ENCODE measurements at regions not wholly inside any gene's neighbourhood (a gene's known extent, or its start where the extent isn't known, plus 50 kb on each side); places are given as distances from the start of the nearest gene placed in this dataset.

DNA sequence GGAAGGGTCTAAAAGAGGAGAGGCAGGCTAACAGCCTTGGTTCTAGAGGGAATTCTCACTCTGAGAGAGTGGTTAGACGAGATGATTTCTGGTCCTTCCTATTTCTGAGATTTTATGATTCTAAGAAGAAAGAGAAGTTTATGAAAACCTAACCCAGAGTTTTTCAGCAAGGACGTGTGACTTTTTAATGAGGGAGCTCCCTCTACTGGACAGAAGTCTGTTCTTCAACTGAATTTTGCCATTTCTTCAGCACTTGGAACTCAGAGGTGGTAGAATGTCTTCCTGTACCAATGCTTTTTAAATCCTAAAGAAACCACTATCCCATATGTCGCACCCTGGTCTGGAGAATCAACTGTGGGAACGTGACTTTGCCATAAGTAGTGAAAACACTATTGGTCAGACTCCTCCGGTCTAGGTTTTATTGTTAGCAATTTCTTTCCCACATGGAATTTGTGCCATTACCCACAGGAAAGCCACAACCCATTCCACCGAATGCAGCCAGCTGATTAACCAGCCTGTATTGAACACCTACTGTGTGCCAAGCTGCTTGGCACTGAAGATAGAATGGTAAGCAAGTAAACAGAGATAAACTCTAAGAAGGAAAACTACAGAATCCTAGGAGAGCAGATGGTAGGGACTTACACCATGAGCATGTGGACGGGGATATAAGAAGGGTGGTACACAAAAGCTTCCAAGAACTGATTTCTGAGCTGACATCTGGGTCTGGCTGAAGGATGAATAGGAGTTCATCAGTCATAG lies 199.5 kb upstream of the LMCD1 start:
- TF ChIP-seq, protein P1, sequence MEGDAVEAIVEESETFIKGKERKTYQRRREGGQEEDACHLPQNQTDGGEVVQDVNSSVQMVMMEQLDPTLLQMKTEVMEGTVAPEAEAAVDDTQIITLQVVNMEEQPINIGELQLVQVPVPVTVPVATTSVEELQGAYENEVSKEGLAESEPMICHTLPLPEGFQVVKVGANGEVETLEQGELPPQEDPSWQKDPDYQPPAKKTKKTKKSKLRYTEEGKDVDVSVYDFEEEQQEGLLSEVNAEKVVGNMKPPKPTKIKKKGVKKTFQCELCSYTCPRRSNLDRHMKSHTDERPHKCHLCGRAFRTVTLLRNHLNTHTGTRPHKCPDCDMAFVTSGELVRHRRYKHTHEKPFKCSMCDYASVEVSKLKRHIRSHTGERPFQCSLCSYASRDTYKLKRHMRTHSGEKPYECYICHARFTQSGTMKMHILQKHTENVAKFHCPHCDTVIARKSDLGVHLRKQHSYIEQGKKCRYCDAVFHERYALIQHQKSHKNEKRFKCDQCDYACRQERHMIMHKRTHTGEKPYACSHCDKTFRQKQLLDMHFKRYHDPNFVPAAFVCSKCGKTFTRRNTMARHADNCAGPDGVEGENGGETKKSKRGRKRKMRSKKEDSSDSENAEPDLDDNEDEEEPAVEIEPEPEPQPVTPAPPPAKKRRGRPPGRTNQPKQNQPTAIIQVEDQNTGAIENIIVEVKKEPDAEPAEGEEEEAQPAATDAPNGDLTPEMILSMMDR (IDR thresholded peaks at IDR 0.05; ENCODE audit: poor library complexity, severe bottlenecking), result peak; percentile 85
- TF ChIP-seq TAF1 (IDR thresholded peaks at IDR 0.05; ENCODE audit: low read depth), result no peak
- peak; percentile 81 for TF ChIP-seq SMC3 (conservative IDR thresholded peaks at IDR 0.05; ENCODE audit: poor library complexity)
- TF ChIP-seq, protein P2, sequence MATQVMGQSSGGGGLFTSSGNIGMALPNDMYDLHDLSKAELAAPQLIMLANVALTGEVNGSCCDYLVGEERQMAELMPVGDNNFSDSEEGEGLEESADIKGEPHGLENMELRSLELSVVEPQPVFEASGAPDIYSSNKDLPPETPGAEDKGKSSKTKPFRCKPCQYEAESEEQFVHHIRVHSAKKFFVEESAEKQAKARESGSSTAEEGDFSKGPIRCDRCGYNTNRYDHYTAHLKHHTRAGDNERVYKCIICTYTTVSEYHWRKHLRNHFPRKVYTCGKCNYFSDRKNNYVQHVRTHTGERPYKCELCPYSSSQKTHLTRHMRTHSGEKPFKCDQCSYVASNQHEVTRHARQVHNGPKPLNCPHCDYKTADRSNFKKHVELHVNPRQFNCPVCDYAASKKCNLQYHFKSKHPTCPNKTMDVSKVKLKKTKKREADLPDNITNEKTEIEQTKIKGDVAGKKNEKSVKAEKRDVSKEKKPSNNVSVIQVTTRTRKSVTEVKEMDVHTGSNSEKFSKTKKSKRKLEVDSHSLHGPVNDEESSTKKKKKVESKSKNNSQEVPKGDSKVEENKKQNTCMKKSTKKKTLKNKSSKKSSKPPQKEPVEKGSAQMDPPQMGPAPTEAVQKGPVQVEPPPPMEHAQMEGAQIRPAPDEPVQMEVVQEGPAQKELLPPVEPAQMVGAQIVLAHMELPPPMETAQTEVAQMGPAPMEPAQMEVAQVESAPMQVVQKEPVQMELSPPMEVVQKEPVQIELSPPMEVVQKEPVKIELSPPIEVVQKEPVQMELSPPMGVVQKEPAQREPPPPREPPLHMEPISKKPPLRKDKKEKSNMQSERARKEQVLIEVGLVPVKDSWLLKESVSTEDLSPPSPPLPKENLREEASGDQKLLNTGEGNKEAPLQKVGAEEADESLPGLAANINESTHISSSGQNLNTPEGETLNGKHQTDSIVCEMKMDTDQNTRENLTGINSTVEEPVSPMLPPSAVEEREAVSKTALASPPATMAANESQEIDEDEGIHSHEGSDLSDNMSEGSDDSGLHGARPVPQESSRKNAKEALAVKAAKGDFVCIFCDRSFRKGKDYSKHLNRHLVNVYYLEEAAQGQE (IDR thresholded peaks at IDR 0.05; ENCODE audit: borderline replicate concordance), result no peak
- no peak for TF ChIP-seq EZH2 (IDR thresholded peaks at IDR 0.05; ENCODE audit: borderline replicate concordance, insufficient read depth, low read length, poor library complexity, severe bottlenecking)
- no peak for TF ChIP-seq POLR2AphosphoS5 (IDR thresholded peaks at IDR 0.05)
